ENCODE measurements at regions not wholly inside any gene's neighbourhood (a gene's known extent, or its start where the extent isn't known, plus 50 kb on each side); places are given as distances from the start of the nearest gene placed in this dataset.

DNA sequence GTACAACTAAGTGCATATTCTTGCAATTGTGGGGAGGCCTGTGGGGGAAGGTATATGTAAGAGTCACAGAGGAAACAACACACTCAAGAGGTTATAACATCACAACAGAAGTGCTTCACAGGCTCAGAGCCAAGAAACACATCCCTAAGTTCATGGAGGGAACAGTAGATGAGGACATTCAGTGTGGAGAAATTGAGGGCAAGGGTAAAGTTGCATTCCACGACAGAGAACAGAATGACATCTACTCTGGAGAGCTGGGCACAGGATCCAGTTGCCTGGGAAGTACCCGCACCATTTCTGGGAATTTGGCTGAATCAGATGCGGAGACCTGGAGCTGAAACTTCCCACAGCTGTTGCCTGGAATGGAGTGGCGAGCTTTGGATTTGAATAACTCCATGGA is 197.2 kb downstream of the NXNL2 start:
- no peak for DNase-seq (ENCODE audit: low spot score)
- H3K4me1 ChIP-seq (ENCODE audit: insufficient read depth, low read length, poor library complexity, severe bottlenecking) = no peaks in the 10 kb centered on the region
- no peaks in the 10 kb centered on the region for H4K20me1 ChIP-seq (ENCODE audit: insufficient read depth, low read length)
- H3K27ac ChIP-seq (ENCODE audit: low read depth, low read length, poor library complexity, severe bottlenecking) = no peak overlapping the region
- no peaks in the 10 kb centered on the region for H3K36me3 ChIP-seq (ENCODE audit: insufficient read depth, low read length)
- no TSS peak for BruUV-seq (replicated peaks)
- no peak overlapping the region for H2AFZ ChIP-seq (ENCODE audit: low read length)
- ChIA-PET CTCF (ENCODE audit: unreplicated experiment) (no interaction called here), POLR2A (interaction anchor here (0.6 to 1.1 kb wide), 2 partner anchors 13 to 577 kb away, joined by 3 to 5 read pairs; no protein-coding TSS in a partner anchor)
- H3K9me3 ChIP-seq (ENCODE audit: low read length) = no peaks in the 10 kb centered on the region
- H3K4me2 ChIP-seq (ENCODE audit: low read length) = no peak overlapping the region
- no peak overlapping the region for H3K4me3 ChIP-seq (ENCODE audit: low read depth, low read length, poor library complexity, severe bottlenecking)
- no peaks in the 10 kb centered on the region for H3K79me2 ChIP-seq (ENCODE audit: insufficient read depth, low read depth, low read length)
- TF ChIP-seq EZH2phosphoT487 (IDR thresholded peaks at IDR 0.05; ENCODE audit: borderline replicate concordance, low read depth, low read length) (no peak), CTCF (conservative IDR thresholded peaks at IDR 0.05; ENCODE audit: low read length) (no peak)
- intact Hi-C loops (cut with micrococcal nuclease; ENCODE audit: unreplicated experiment) = no loop called here
- H3K9me2 ChIP-seq (ENCODE audit: insufficient read depth, low read length) = no peaks in the 10 kb centered on the region

GRCh38 chr9:88733651-88734421 is 198.9 kb downstream of the NXNL2 start:
- no peak overlapping the region for H3K27ac ChIP-seq (ENCODE audit: low read depth, low read length, poor library complexity, severe bottlenecking)
- H3K9me3 ChIP-seq (ENCODE audit: low read length) = no peaks in the 10 kb centered on the region
- no peaks in the 10 kb centered on the region for H3K9me2 ChIP-seq (ENCODE audit: insufficient read depth, low read length)
- CTCF ChIA-PET (ENCODE audit: unreplicated experiment) = no interaction called here
- H4K20me1 ChIP-seq (ENCODE audit: insufficient read depth, low read length) = no peaks in the 10 kb centered on the region
- POLR2A ChIA-PET = no interaction called here
- TF ChIP-seq EZH2phosphoT487 (IDR thresholded peaks at IDR 0.05; ENCODE audit: borderline replicate concordance, low read depth, low read length) (no peak), CTCF (conservative IDR thresholded peaks at IDR 0.05; ENCODE audit: low read length) (no peak)
- H3K4me2 ChIP-seq (ENCODE audit: low read length) = no peak overlapping the region
- H3K4me3 ChIP-seq (ENCODE audit: low read depth, low read length, poor library complexity, severe bottlenecking) = no peak overlapping the region
- no peaks in the 10 kb centered on the region for H3K4me1 ChIP-seq (ENCODE audit: insufficient read depth, low read length, poor library complexity, severe bottlenecking)
- no peaks in the 10 kb centered on the region for H3K79me2 ChIP-seq (ENCODE audit: insufficient read depth, low read depth, low read length)
- DNase-seq (ENCODE audit: low spot score) = no peak
- no peaks in the 10 kb centered on the region for H3K36me3 ChIP-seq (ENCODE audit: insufficient read depth, low read length)
- BruUV-seq (replicated peaks) = no TSS peak
- intact Hi-C loops (cut with micrococcal nuclease; ENCODE audit: unreplicated experiment) = no loop called here
- H2AFZ ChIP-seq (ENCODE audit: low read length) = no peak overlapping the region

DNA sequence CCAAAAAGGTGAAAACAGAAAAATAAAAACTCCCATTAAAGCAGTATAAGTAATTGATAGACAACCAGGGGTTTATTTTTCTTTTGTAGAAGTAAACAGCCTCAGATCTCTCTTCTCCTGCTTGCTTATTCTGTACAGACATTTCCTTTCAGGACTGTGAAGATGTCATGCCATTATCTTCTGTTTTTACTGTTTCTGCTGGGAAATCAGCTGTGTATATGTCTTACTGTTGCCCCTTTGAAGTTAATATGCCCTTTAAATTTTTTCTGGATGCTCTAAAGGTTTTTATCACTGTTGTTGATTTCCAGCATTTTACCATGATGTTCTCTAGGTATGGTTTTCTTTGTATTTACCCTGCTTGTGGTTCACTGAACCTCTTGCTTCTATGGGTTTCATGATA is 199.5 kb downstream of the NXNL2 start:
- no peaks in the 10 kb centered on the region for H3K9me3 ChIP-seq (ENCODE audit: low read length)
- H3K79me2 ChIP-seq (ENCODE audit: insufficient read depth, low read depth, low read length) = no peaks in the 10 kb centered on the region
- no peaks in the 10 kb centered on the region for H3K9me2 ChIP-seq (ENCODE audit: insufficient read depth, low read length)
- no TSS peak for BruUV-seq (replicated peaks)
- ChIA-PET CTCF (ENCODE audit: unreplicated experiment) (no interaction called here), POLR2A (no interaction called here)
- no peak for TF ChIP-seq CTCF (conservative IDR thresholded peaks at IDR 0.05; ENCODE audit: low read length)
- no peak for TF ChIP-seq EZH2phosphoT487 (IDR thresholded peaks at IDR 0.05; ENCODE audit: borderline replicate concordance, low read depth, low read length)
- DNase-seq (ENCODE audit: low spot score) = no peak
- H3K27ac ChIP-seq (ENCODE audit: low read depth, low read length, poor library complexity, severe bottlenecking) = no peak overlapping the region
- no peaks in the 10 kb centered on the region for H3K36me3 ChIP-seq (ENCODE audit: insufficient read depth, low read length)
- no peaks in the 10 kb centered on the region for H4K20me1 ChIP-seq (ENCODE audit: insufficient read depth, low read length)
- H3K4me1 ChIP-seq (ENCODE audit: insufficient read depth, low read length, poor library complexity, severe bottlenecking) = no peaks in the 10 kb centered on the region
- no peak overlapping the region for H2AFZ ChIP-seq (ENCODE audit: low read length)
- intact Hi-C loops (cut with micrococcal nuclease; ENCODE audit: unreplicated experiment) = no loop called here
- H3K4me2 ChIP-seq (ENCODE audit: low read length) = no peak overlapping the region
- H3K4me3 ChIP-seq (ENCODE audit: low read depth, low read length, poor library complexity, severe bottlenecking) = no peak overlapping the region

All from OCI-LY7 (cell line).